ENCODE measurements at regions not wholly inside any gene's neighbourhood (a gene's known extent, or its start where the extent isn't known, plus 50 kb on each side); places are given as distances from the start of the nearest gene placed in this dataset.

GRCh38 chr3:152122851-152123250 is 145.9 kb upstream of the MBNL1 start:
- no peak for TF ChIP-seq POLR2AphosphoS5 (IDR thresholded peaks at IDR 0.05; ENCODE audit: low read depth, low read length)
- TF ChIP-seq TAF1 (IDR thresholded peaks at IDR 0.05; ENCODE audit: borderline replicate concordance, low read depth, low read length), result no peak
